GM12891 (cell line): ENCODE measurements at regions not wholly inside any gene's neighbourhood (a gene's known extent, or its start where the extent isn't known, plus 50 kb on each side); places are given as distances from the start of the nearest gene placed in this dataset.
"Not testable (repeated sequence)": the region's sequence is repeated elsewhere in the genome, so short reads cannot be mapped to it uniquely, and the experiment has no call there.

Experiments used
- DNase-seq: peaks from one replicate; pipeline ENCODE4 v3.0.0; 2011; ENCODE audit warnings: low spot score; ENCODE audit not compliant: insufficient read length
- FAIRE-seq: peaks from 2 replicates; lab custom pipeline; 2011; peaks lifted over from hg19 to GRCh38; lab: Jason Lieb, UNC
- PAX5 ChIP-seq: IDR thresholded peaks from 2 replicates; pipeline ENCODE4 v1.6.1; 2011; ENCODE audit warnings: low read length, moderate library complexity, mild to moderate bottlenecking; ENCODE audit not compliant: insufficient read depth, severe bottlenecking
- POLR2A ChIP-seq: IDR thresholded peaks from 2 replicates; pipeline ENCODE4 v1.6.1; 2011; ENCODE audit warnings: low read depth, low read length, control low read depth
- POLR2AphosphoS5 ChIP-seq: IDR thresholded peaks from 2 replicates; pipeline ENCODE4 v1.6.1; 2011; ENCODE audit warnings: low read depth, low read length, control low read depth
- POU2F2 ChIP-seq: IDR thresholded peaks from 2 replicates; pipeline ENCODE4 v1.6.1; 2011; ENCODE audit warnings: low read depth, mild to moderate bottlenecking, control low read depth, low read length, moderate library complexity
- SPI1 ChIP-seq: IDR thresholded peaks from 2 replicates; pipeline ENCODE4 v1.6.1; 2011; ENCODE audit warnings: low read depth, low read length, control low read depth
- TAF1 ChIP-seq: IDR thresholded peaks from 2 replicates; pipeline ENCODE4 v1.6.1; 2011; ENCODE audit warnings: low read depth, low read length, control low read depth

DNA sequence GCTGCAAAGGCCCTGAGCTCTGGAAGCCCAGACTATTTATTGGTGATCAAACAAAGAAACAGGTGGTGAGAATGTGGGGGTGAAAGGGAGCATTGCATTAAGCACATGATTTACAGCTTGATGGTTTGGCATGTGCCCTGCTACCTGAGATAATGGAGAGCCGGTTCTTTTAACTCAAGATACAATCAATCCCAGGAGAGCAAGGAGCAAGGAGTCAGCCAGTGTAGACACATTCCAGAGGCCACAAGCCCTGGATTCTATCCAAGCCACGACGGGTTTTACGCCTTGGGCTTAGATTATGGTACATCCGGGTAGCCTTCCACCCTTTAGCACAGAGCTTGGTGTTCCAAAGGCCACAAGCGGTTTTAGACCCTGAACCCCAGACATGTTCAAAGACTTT, 292.2 kb downstream of the CYLC2 start:
- TF ChIP-seq POLR2AphosphoS5, result no peak
- no peak for TF ChIP-seq POLR2A
- TF ChIP-seq PAX5, result no peak
- no peak for TF ChIP-seq SPI1
- no peak for TF ChIP-seq POU2F2
- TF ChIP-seq TAF1, result no peak
- no peak for FAIRE-seq
- no peak for DNase-seq

GRCh38 chr9:103296189-103296588, 301.1 kb downstream of the CYLC2 start:
- no peak for TF ChIP-seq TAF1
- no peak for TF ChIP-seq POLR2A
- TF ChIP-seq POU2F2, result no peak
- no peak for TF ChIP-seq PAX5
- TF ChIP-seq POLR2AphosphoS5, result no peak
- TF ChIP-seq SPI1, result no peak
- FAIRE-seq, result no peak
- DNase-seq, result no peak

DNA sequence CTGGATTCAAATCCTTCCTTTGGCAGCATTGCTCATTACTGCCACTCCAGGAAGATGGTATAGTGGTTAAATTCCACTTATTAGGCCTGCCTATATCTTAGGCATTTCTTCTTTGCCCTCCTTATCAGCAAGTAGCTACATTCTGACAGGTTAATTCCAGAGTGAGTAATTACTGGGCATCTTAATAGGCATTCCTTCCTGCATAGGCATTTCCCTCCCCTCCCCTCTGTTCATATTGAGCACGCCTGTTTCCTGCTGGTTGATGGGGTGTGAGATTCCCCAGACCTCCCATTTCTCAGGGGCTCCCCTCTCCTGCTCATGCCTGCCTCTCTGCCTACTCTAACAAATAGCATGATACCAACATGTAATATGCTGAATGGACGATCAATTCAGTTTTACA, 305.9 kb downstream of the CYLC2 start:
- no peak for DNase-seq
- no peak for FAIRE-seq
- TF ChIP-seq PAX5, result no peak
- no peak for TF ChIP-seq POLR2A
- TF ChIP-seq TAF1, result no peak
- TF ChIP-seq SPI1, result no peak
- TF ChIP-seq POU2F2, result no peak
- no peak for TF ChIP-seq POLR2AphosphoS5

- TF ChIP-seq TAF1 (no peak), SPI1 (no peak), PAX5 (no peak), POU2F2 (no peak), POLR2AphosphoS5 (no peak), POLR2A (no peak)
- no peak for FAIRE-seq
Measured at GRCh38 chr9:103304797-103305196, 309.7 kb downstream of the CYLC2 start.

GRCh38 chr9:103319979-103320378, 324.8 kb downstream of the CYLC2 start:
- DNase-seq (no peak), FAIRE-seq (no peak)
- TF ChIP-seq POU2F2, result no peak
- TF ChIP-seq TAF1, result no peak
- no peak for TF ChIP-seq SPI1
- no peak for TF ChIP-seq POLR2A
- TF ChIP-seq POLR2AphosphoS5, result no peak
- TF ChIP-seq PAX5, result no peak

More at GRCh38 chr9:103304797-103305196, 309.7 kb downstream of the CYLC2 start:
- no peak for DNase-seq

- DNase-seq (no peak), FAIRE-seq (no peak)
- TF ChIP-seq PAX5 (no peak), TAF1 (no peak), POU2F2 (no peak), POLR2AphosphoS5 (no peak), SPI1 (no peak), POLR2A (no peak)
Measured at GRCh38 chr9:103323699-103324098, 328.6 kb downstream of the CYLC2 start.

GRCh38 chr9:103335461-103335860, 340.3 kb downstream of the CYLC2 start:
- FAIRE-seq, result no peak
- TF ChIP-seq PAX5 (no peak), SPI1 (no peak), TAF1 (no peak), POLR2AphosphoS5 (no peak), POLR2A (no peak), POU2F2 (no peak)
- DNase-seq, result no peak

- no peak for TF ChIP-seq POU2F2
- no peak for TF ChIP-seq POLR2A
- TF ChIP-seq SPI1, result no peak
- TF ChIP-seq TAF1, result no peak
- TF ChIP-seq POLR2AphosphoS5, result no peak
- DNase-seq (no peak), FAIRE-seq (no peak)
Measured at GRCh38 chr9:103355000-103355399, 359.9 kb downstream of the CYLC2 start.

DNA sequence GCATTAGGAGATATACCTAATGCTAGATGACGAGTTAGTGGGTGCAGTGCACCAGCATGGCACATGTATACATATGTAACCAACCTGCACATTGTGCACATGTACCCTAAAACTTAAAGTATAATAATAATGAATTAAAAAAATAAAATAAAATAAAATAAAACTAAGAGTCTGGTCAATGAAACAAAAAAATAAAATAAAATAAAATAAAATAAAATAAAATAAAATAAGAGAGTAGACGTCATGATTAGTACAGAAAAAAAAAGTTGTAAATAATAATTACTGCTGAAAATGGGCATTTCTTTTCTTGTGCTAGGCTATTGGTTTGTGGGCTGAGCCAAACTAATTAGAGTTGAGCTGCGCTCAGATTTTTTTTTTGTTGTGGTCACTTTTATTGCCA, 362.8 kb downstream of the CYLC2 start:
- not testable (repeated sequence) for FAIRE-seq, DNase-seq

- FAIRE-seq (no peak), DNase-seq (no peak)
- TF ChIP-seq TAF1 (no peak), PAX5 (no peak), SPI1 (no peak), POU2F2 (no peak), POLR2AphosphoS5 (no peak), POLR2A (no peak)
Measured at GRCh38 chr9:103361906-103362305, 366.8 kb downstream of the CYLC2 start.

GRCh38 chr9:103362986-103363385, 367.9 kb downstream of the CYLC2 start:
- DNase-seq (no peak), FAIRE-seq (no peak)
- no peak for TF ChIP-seq POLR2A
- TF ChIP-seq SPI1, result no peak
- TF ChIP-seq POU2F2, result no peak
- TF ChIP-seq POLR2AphosphoS5, result no peak
- no peak for TF ChIP-seq PAX5
- no peak for TF ChIP-seq TAF1
